Hematopoietic multipotent progenitor cell treated with erythropoietin and hydrocortisone succinate and interleukin-3 and kit ligand, for 15 days (in vitro differentiated cells): ENCODE measurements at regions not wholly inside any gene's neighbourhood (a gene's known extent, or its start where the extent isn't known, plus 50 kb on each side); places are given as distances from the start of the nearest gene placed in this dataset.
"Not testable (repeated sequence)": the region's sequence is repeated elsewhere in the genome, so short reads cannot be mapped to it uniquely, and the experiment has no call there.

ENCODE experiments used
- DNase-seq: peaks from one replicate; pipeline ENCODE4 v3.0.0-alpha.2; 2015; ENCODE audit warnings: low spot score

- DNase-seq, result no peak
Measured at GRCh38 chr3:655824-656223, 437.0 kb upstream of the CNTN6 start.

GRCh38 chr3:661356-661755, 431.5 kb upstream of the CNTN6 start:
- no peak for DNase-seq

- no peak for DNase-seq
Measured at GRCh38 chr3:674116-674515, 418.7 kb upstream of the CNTN6 start.

- DNase-seq, result no peak
Measured at GRCh38 chr3:675846-676245, 417.0 kb upstream of the CNTN6 start.

GRCh38 chr3:683770-684169, 409.1 kb upstream of the CNTN6 start:
- no peak for DNase-seq

- DNase-seq, result no peak
Measured at GRCh38 chr3:690770-691169, 402.1 kb upstream of the CNTN6 start.

- DNase-seq, result no peak
Measured at GRCh38 chr3:700514-700913, 392.3 kb upstream of the CNTN6 start.

- DNase-seq, result no peak
Measured at GRCh38 chr3:707041-707440, 385.8 kb upstream of the CNTN6 start.

- no peak for DNase-seq
Measured at GRCh38 chr3:713006-713621, 379.7 kb upstream of the CNTN6 start.

- no peak for DNase-seq
Measured at GRCh38 chr3:713947-714620, 378.7 kb upstream of the CNTN6 start.

- DNase-seq, result no peak
Measured at GRCh38 chr3:721086-721485, 371.7 kb upstream of the CNTN6 start.

- no peak for DNase-seq
Measured at GRCh38 chr3:732326-732928, 360.4 kb upstream of the CNTN6 start.

- no peak for DNase-seq
Measured at GRCh38 chr3:733313-733712, 359.5 kb upstream of the CNTN6 start.

GRCh38 chr3:757711-758110, 335.1 kb upstream of the CNTN6 start:
- DNase-seq, result no peak

GRCh38 chr3:759106-759505, 333.7 kb upstream of the CNTN6 start:
- DNase-seq, result no peak

- not testable (repeated sequence) for DNase-seq
Measured at GRCh38 chr3:773433-773832, 319.4 kb upstream of the CNTN6 start.

- no peak for DNase-seq
Measured at GRCh38 chr3:775178-775880, 317.5 kb upstream of the CNTN6 start.

GRCh38 chr3:780505-780904, 312.3 kb upstream of the CNTN6 start:
- DNase-seq, result no peak

GRCh38 chr3:791442-791841, 301.4 kb upstream of the CNTN6 start:
- no peak for DNase-seq

GRCh38 chr3:792630-793029, 300.2 kb upstream of the CNTN6 start:
- DNase-seq, result no peak

- DNase-seq, result no peak
Measured at GRCh38 chr3:804211-804610, 288.6 kb upstream of the CNTN6 start.

GRCh38 chr3:805326-805725, 287.5 kb upstream of the CNTN6 start:
- no peak for DNase-seq

- no peak for DNase-seq
Measured at GRCh38 chr3:806006-806405, 286.8 kb upstream of the CNTN6 start.
